SK-N-SH (cell line): ENCODE measurements at regions not wholly inside any gene's neighbourhood (a gene's known extent, or its start where the extent isn't known, plus 50 kb on each side); places are given as distances from the start of the nearest gene placed in this dataset.
A peak's percentile ranks its signal among the peaks of the same experiment; 100 is the strongest.

ENCODE experiments used
- CTCF ChIA-PET: fragments of 300-600, 350-600 bp; formaldehyde crosslinking; extraction: SDS; loops from one replicate; lab custom pipeline; 2021; lab: Yijun Ruan, JAX
- POLR2A ChIA-PET: fragments of 350-600 bp; sonication (Branson Sonifier 250); formaldehyde crosslinking; extraction: SDS; loops from one replicate; lab custom pipeline; 2020; ENCODE audit warnings: antibody characterized with exemption, inconsistent platforms; lab: Yijun Ruan, JAX
- DNase-seq: peaks from one replicate; pipeline ENCODE4 v3.0.0; 2012
- H2AFZ ChIP-seq: fragments of 200-600 bp; sonication (generic); 2 replicates; pipeline ENCODE4 v1.8.1; 2016; ENCODE audit warnings: antibody characterized with exemption, mild to moderate bottlenecking, low read depth
- H3F3A ChIP-seq: fragments of 200-600 bp; sonication (generic); replicated peaks from 2 replicates; pipeline ENCODE3; 2016; ENCODE audit warnings: antibody characterized with exemption, mild to moderate bottlenecking; ENCODE audit not compliant: insufficient read depth
- H3K27ac ChIP-seq, 2 experiments: fragments of 200-500 bp in 1 of 2; fragments of 200-600 bp in 1 of 2; sonication (Bioruptor generic) in 1 of 2; sonication (generic), shearing (Covaris generic) in 1 of 2; 2 replicates each; pipeline versions ENCODE4 v1.5.1 to v1.6.1; 2014 to 2016; ENCODE audit warnings: low read depth in 2 of 2, inconsistent platforms in 1 of 2, low read length in 1 of 2, mild to moderate bottlenecking in 1 of 2, mixed read lengths in 1 of 2
- H3K27me3 ChIP-seq: fragments of 200-600 bp; sonication (generic), shearing (Covaris generic); 2 replicates; pipeline ENCODE4 v1.6.1; 2016; ENCODE audit warnings: mixed run types; ENCODE audit not compliant: insufficient read depth
- H3K36me3 ChIP-seq, 2 experiments: fragments of 200-500 bp in 1 of 2; fragments of 200-600 bp in 1 of 2; sonication (Bioruptor generic) in 1 of 2; sonication (generic) in 1 of 2; replicated peaks in 1 of 2; 2 replicates each; pipeline versions ENCODE3 to v1.5.1; 2014 to 2016; ENCODE audit warnings: low read length in 1 of 2, mild to moderate bottlenecking in 1 of 2; ENCODE audit not compliant: insufficient read depth in 2 of 2, control insufficient read depth in 1 of 2
- H3K4me1 ChIP-seq, 2 experiments: fragments of 200-500 bp in 1 of 2; fragments of 200-600 bp in 1 of 2; sonication (Bioruptor generic) in 1 of 2; sonication (generic), shearing (Covaris generic) in 1 of 2; 2 replicates each; pipeline versions ENCODE4 v1.5.1 to v1.6.1; 2014 to 2016; ENCODE audit warnings: low read depth in 1 of 2, low read length in 1 of 2, mixed run types in 1 of 2; ENCODE audit not compliant: insufficient read depth in 2 of 2, control insufficient read depth in 1 of 2
- H3K4me2 ChIP-seq: fragments of 200-600 bp; sonication (generic), shearing (Covaris generic); 2 replicates; pipeline ENCODE4 v1.6.1; 2017; ENCODE audit warnings: mixed run types
- H3K4me3 ChIP-seq, 2 experiments: fragments of 200-500 bp in 1 of 2; fragments of 200-600 bp in 1 of 2; sonication (Bioruptor generic) in 1 of 2; sonication (generic), shearing (Covaris generic) in 1 of 2; 2 replicates each; pipeline versions ENCODE4 v1.5.1 to v1.8.1; 2014 to 2016; ENCODE audit warnings: low read depth in 2 of 2, inconsistent platforms in 1 of 2, low read length in 1 of 2, mild to moderate bottlenecking in 1 of 2, mixed read lengths in 1 of 2, moderate library complexity in 1 of 2
- H3K79me2 ChIP-seq: fragments of 200-600 bp; sonication (generic); 2 replicates; pipeline ENCODE4 v1.8.1; 2017; ENCODE audit warnings: mild to moderate bottlenecking; ENCODE audit not compliant: insufficient read depth
- H3K9ac ChIP-seq: fragments of 200-600 bp; sonication (generic); 2 replicates; pipeline ENCODE4 v1.6.1; 2017; ENCODE audit warnings: mixed run types
- H3K9me2 ChIP-seq: fragments of 200-600 bp; sonication (generic); 2 replicates; pipeline ENCODE4 v1.6.1; 2017; ENCODE audit warnings: mixed run types
- H3K9me3 ChIP-seq: fragments of 200-600 bp; sonication (generic); 2 replicates; pipeline ENCODE4 v1.6.1; 2017; ENCODE audit warnings: mixed run types, mild to moderate bottlenecking, moderate library complexity
- H4K20me1 ChIP-seq: fragments of 200-600 bp; sonication (generic); 2 replicates; pipeline ENCODE4 v1.6.1; 2017; ENCODE audit warnings: mild to moderate bottlenecking, mixed run types; ENCODE audit not compliant: insufficient read depth
- ELF1 ChIP-seq: IDR thresholded peaks from 2 replicates; pipeline ENCODE4 v1.4.0; 2012
- FOSL2 ChIP-seq: IDR thresholded peaks from 2 replicates; pipeline ENCODE4 v1.4.0; 2012; ENCODE audit warnings: low read depth, mild to moderate bottlenecking, moderate library complexity, borderline replicate concordance
- JUND ChIP-seq: IDR thresholded peaks from 2 replicates; pipeline ENCODE4 v1.4.0; 2012
- NFIC ChIP-seq: IDR thresholded peaks from 2 replicates; pipeline ENCODE4 v1.4.0; 2012; ENCODE audit warnings: borderline replicate concordance
- NRF1 ChIP-seq: IDR thresholded peaks from 2 replicates; pipeline ENCODE4 v1.6.1; 2012; ENCODE audit warnings: low read depth, mild to moderate bottlenecking, low read length
- REST ChIP-seq: IDR thresholded peaks from 2 replicates; pipeline ENCODE4 v1.6.1; 2012; ENCODE audit warnings: mild to moderate bottlenecking, low read depth, low read length, moderate library complexity
- WGBS: methylation state at CpG from one replicate; pipeline ENCODE4 v1.1.6; 2017; ENCODE audit warnings: low lambda C conversion rate; 5-methylcytosine and 5-hydroxymethylcytosine counted together

GRCh38 chr7:157079116-157079515, 59.6 kb upstream of the UBE3C start (continued):
- no peak for TF ChIP-seq ELF1

- H3K79me2 ChIP-seq, result no peaks in the 10 kb centered on the region
- H3K4me1 ChIP-seq, result no peaks in the 10 kb centered on the region; a peak in 1 of 4 replicates
- no peak overlapping the region for H3K9ac ChIP-seq
- CTCF ChIA-PET, result interaction anchor here (1.2 kb wide), 1 partner anchor 111 kb away, joined by 3 read pairs; no protein-coding TSS in a partner anchor
- no peaks in the 10 kb centered on the region for H3K36me3 ChIP-seq
- no peak overlapping the region for H3K4me3 ChIP-seq
- H3K9me3 ChIP-seq, result no peaks in the 10 kb centered on the region
- WGBS, result 44% methylated on average over 10 of the region's 10 CpGs
- TF ChIP-seq JUND, result no peak
- TF ChIP-seq FOSL2, result peak; percentile 56; the same call in 1 of the 2 replicates
- no peaks in the 10 kb centered on the region for H3F3A ChIP-seq
- no peaks in the 10 kb centered on the region for H4K20me1 ChIP-seq
- no peaks in the 10 kb centered on the region for H3K9me2 ChIP-seq
- no peak overlapping the region for H3K4me2 ChIP-seq
- no peak overlapping the region for H3K27ac ChIP-seq
- H2AFZ ChIP-seq, result no peak overlapping the region
- POLR2A ChIA-PET, result no interaction called here
- peaks cover 46% of the 10 kb centered on the region for H3K27me3 ChIP-seq
- DNase-seq, result no peak
Observed at GRCh38 chr7:157080111-157080730, 58.5 kb upstream of the UBE3C start.

- Histone ChIP-seq H3K79me2 (no peaks in the 10 kb centered on the region), H3K9ac (no peak overlapping the region), H3K4me2 (no peak overlapping the region), H3K4me1 (no peaks in the 10 kb centered on the region), H3K36me3 (no peaks in the 10 kb centered on the region), H3K27me3 (peaks cover 50% of the 10 kb centered on the region), H3K27ac (no peak overlapping the region), H3F3A (no peaks in the 10 kb centered on the region), H3K9me2 (no peaks in the 10 kb centered on the region), H3K4me3 (no peak overlapping the region), H2AFZ (no peak overlapping the region), H4K20me1 (no peaks in the 10 kb centered on the region), H3K9me3 (no peaks in the 10 kb centered on the region)
- WGBS, result 7% methylated on average over 9 of the region's 9 CpGs
- ChIA-PET CTCF (no interaction called here), POLR2A (no interaction called here)
- DNase-seq, result no peak
- TF ChIP-seq NRF1, result no peak
- TF ChIP-seq REST, result no peak
- TF ChIP-seq NFIC, result no peak
Observed at GRCh38 chr7:157086508-157087187, 52.1 kb upstream of the UBE3C start.
